GM12892 (cell line): ENCODE measurements at regions not wholly inside any gene's neighbourhood (a gene's known extent, or its start where the extent isn't known, plus 50 kb on each side); places are given as distances from the start of the nearest gene placed in this dataset.

Source experiments
- POLR2A ChIP-seq: IDR thresholded peaks from 2 replicates; pipeline ENCODE4 v1.6.1; 2011; ENCODE audit warnings: low read depth, low read length, control low read depth
- POLR2AphosphoS5 ChIP-seq: IDR thresholded peaks from 2 replicates; pipeline ENCODE4 v1.6.1; 2011; ENCODE audit warnings: low read depth, low read length, control low read depth

DNA sequence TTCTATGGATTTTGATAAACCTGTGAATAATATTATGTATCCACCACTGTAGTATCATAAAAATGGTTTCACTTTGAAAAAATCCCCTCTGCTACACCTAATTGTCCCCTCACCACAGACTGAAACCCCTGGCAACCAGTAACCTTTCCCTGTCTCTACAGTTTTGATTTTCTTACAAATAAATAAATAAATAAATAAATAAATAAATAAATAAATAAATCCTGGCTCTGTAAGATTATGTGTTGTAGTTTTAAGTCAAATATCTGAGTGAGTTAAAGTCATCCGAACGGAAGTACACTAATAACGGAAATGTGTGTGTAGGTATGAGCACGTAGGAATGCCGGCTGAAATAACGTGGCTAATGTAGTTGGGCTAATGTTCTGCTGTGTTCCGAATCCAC lies 641.5 kb downstream of the GABRG1 start:
- TF ChIP-seq POLR2AphosphoS5 (no peak), POLR2A (no peak)
